ENCODE measurements at regions not wholly inside any gene's neighbourhood (a gene's known extent, or its start where the extent isn't known, plus 50 kb on each side); places are given as distances from the start of the nearest gene placed in this dataset.

DNA sequence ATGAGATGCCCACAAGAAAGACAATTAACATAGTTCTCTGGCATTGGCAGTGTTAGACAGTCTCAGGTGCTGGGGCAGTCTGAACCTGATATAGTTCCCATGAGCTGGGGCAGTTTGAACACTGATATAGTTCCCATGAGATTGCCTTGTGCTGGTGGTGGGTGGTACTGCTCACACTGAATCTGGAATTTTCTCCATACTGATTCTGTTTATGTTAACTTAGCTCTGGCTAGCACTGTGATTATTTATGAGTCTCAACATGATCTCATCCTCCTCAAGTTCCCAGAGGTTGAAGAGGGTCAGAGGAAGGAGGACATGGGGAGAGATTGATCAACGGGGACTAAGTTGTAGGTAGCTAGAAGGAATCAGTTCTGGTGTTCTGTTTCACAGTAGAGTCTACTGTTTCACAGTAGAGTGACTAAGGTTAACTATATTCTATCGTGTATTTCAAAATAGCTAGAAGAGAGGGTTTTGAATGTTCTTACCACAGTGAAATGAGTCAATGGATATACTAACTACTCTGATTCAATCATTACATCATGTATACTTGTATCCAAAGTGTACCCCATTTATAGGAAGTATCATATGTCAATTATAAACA, 379.9 kb downstream of the ADAM29 start:
- TF ChIP-seq SP1 (IDR thresholded peaks at IDR 0.05) (no peak), FOXK2 (IDR thresholded peaks at IDR 0.05) (no peak), FOXM1 (IDR thresholded peaks at IDR 0.05; ENCODE audit: borderline replicate concordance) (no peak), ARNT (IDR thresholded peaks at IDR 0.05) (no peak), CTBP1 (IDR thresholded peaks at IDR 0.05; ENCODE audit: borderline replicate concordance) (no peak), BHLHE40 (IDR thresholded peaks at IDR 0.05; ENCODE audit: borderline replicate concordance) (no peak), SUZ12 (IDR thresholded peaks at IDR 0.05) (no peak), HDGF (IDR thresholded peaks at IDR 0.05; ENCODE audit: borderline replicate concordance) (no peak), PKNOX1 (IDR thresholded peaks at IDR 0.05) (no peak), ZNF384 (IDR thresholded peaks at IDR 0.05) (no peak), TARDBP (IDR thresholded peaks at IDR 0.05) (no peak), ELF4 (IDR thresholded peaks at IDR 0.05) (no peak), L3MBTL2 (conservative IDR thresholded peaks at IDR 0.05) (no peak), FOXA1 (IDR thresholded peaks at IDR 0.05) (no peak)
